GM19397 (cell line): ENCODE measurements at regions not wholly inside any gene's neighbourhood (a gene's known extent, or its start where the extent isn't known, plus 50 kb on each side); places are given as distances from the start of the nearest gene placed in this dataset.
A peak's percentile ranks its signal among the peaks of the same experiment; 100 is the strongest.

Experiments
- ATAC-seq: cut with Tn5 transposase; IDR thresholded peaks from one replicate; pipeline ENCODE4 v1.9.1; 2021; ENCODE audit warnings: mild to moderate bottlenecking, moderate library complexity; ENCODE audit not compliant: unreplicated experiment

DNA sequence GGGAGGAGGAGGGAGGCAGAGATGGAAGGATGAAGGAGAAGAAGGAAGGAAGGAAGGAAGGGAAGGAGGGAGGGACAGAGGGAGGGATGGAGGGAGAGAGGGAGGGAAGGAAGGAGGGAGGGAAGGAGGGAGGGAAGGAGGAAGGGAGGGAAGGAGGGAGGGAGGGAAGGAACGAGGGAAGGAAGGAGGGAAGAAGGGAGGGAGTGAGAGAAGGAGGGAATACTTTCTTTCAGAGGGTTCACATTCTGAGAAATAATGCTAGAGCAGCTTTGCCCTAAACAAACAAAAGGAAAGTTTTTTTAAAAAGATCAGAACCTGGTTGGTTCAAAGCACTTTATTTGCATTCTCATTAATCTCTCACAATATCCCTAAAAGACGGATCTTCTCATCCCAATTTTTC, 96.1 kb upstream of the NXT1 start:
- ATAC-seq = no peak

DNA sequence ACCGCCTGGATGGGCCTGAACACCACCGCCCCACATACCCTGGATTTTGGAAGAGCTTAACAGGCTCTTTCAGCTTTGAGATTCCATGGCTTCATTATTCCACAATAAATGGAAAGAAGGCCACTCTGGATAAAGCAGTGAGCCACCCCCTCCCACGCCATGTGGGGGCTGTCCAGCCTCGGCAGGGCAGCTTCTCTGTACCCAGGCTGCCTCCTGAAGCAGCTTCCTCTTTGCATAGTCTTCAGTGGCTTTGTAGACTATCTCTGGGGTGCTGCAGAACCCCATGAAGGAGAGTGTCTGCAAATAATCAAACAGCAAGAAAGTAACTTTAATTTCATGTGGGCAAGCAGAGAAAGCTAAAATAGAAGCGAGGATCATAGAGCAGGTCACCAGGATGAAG, 96.6 kb upstream of the NXT1 start:
- no peak for ATAC-seq

DNA sequence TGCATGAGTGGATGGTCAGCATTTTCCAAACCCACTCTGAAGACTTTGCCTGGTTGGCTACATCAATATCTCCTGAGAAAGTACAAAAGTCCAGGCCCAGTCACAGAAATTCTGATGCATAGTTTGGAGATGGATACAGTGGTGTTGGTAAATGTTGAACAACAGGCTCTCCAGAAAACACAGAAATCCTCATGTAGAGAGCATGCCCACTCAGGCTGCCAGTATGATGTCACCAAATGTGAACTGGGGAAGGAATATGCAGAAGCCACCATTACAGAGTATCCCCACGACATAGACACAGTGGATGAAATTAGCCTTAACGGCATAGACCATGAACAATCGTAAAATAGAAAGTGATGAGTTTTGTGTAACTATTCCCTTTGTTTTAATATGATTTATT, 97.1 kb upstream of the NXT1 start:
- ATAC-seq = no peak

DNA sequence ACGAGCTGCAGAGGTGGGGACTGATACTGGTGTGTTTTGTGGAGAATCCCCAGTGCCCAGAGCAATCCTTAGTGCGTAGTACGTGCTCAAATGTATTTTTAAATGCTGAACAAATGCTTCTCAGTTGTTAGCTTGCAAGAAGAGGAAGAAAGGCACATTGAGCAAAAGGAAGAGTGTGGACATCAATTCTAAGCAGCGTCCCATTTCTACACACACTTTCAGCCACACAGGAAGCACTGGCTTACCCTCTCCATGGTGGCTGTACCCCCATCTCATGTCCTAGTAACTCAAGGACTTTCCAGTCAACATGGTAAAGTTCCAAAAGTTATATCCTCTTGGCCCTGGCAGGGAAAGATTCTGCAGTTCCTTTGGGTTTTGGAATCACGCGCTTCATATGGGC, 98.8 kb upstream of the NXT1 start:
- no peak for ATAC-seq

DNA sequence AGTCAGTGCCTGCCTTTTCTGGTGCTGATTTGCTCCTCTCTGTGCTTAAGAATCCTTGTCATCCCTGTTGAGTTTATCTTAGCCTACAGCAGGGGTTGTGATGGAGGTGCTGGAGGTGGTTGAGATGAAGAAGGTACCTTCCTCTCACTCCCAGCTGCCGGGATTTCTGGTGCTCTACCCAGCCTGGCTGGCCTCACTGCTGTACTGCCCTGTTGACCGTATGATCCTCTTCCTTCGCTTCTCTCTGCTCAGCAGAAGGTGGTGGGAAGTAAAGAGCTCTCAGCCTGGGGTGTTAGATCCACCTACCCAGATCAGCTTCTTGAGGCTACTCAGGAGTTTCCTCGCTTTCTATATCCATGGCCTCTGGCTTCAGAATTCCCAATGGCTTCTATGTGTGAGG, 101.0 kb upstream of the NXT1 start:
- no peak for ATAC-seq

DNA sequence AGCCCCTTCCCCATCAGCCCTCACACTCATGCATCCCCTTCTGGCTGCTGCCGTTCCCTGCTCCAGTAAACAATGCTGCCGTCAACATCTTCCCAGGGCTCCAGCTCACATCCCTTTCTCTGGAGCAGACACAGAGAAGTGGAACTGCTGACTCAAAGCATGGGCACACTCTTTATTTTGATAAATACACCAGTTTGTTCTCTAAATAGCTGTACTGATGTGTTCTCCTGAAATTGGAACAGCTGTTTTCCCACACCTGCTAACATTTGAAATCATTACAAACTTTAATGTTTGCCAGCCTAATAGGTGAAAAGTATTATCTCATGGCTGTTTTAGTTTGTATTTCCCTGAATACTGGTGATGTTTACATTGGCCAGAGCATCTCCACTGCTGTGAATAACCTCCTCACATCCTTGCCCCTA, 102.1 kb upstream of the NXT1 start:
- ATAC-seq = no peak

DNA sequence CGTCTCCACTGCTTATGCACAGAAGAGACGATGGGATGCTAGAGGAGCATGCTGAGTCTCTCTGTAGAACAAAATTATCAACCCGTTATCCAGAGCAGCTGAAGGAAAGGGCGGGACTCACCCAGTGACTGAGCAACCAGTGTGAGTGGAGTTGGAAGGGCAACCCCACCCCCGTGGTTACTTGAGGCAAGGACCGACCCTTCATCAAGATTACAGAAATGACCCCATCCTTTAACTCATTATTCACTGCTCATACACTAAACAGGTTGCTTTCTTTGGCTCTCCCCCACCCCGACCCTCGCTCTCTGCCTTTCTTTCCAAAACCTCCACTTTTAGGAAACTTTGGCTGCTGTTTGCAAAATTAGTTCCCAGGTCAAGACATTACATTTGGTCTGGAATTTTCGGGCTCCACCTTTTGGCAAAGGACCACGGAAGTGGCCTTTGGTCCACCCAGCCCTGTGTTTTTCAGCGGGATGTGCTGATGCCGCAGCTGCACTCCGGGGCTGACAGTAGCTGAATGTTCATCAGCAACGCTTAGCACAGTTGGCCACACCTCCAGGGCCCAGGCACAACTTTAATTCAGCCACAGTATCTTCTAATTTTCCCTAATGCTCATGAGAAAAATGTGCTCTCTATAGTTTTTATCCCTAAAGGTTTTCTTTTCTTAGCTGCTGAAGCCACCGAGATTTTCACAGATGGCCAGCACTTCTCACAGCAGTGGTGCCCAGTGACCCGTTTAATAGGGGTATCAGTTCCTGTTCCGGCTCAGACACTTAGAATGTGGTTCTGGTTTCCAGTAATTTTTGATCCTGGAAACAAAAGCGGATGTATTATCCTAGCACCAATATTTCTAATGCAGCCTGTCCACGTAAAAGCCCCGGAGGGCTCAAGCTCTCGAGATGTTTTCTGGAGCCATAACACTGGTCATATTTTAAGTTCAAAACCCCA, 103.6 kb upstream of the NXT1 start:
- no peak for ATAC-seq

DNA sequence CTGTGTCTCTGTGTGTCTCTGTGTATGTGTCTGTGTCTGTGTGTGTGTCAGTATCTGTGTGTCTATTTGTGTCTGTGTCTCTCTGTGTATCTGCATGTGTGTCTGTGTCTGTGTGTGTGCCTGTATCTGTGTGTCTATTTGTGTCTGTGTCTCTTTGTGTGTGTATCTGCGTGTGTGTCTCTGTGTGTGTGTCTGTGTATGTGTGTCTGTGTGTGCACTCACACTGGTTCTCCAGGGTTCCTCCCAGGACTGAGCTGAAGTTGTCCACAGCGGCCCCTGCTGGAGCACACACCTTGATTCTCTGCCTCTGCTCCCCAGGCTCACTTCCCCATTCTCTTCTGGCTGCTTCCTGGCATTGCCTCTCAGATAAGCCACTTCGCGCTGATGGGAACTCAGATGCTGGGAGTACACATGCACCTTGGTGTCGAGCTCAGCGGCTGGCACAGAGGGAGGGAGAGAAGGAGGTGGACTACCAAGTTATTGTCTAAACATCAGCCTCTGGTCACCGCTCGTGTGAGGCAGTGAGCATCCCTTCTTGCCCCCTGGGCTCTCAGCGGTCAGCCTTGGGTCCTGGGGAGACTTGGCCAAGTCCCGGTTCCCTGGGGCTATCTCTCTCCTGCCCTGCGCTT, 104.9 kb upstream of the NXT1 start:
- ATAC-seq = peak; percentile 92

DNA sequence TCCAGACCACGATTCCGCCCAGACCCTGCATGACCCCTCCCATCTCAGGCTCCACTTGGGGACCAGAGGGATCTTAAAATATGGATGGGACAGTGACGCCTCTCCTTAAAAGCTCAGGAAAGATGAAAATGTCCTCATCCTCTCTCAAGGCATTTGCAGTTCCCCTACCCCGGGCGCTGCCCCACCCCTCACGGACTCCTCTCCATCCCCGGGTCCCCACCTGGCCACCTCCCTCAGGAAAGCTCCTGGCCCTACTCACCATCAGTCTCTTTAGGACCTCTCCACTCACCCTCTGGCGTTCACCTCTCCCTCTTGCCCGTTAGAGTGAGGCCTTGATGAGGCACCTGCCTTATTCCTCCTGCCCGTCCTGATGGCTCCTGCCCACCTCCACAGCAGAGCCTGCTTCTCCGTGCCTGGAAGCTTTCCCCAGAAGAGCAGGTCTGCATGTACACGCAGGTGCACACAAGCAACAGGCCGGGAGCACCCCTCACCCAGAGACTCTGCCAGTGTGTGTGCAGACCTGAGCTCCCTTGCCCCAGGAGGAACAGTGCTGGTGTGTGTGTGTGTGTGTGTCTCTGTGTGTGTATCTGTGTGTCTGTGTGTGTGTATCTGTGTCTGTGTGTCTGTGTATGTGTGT, 105.6 kb upstream of the NXT1 start:
- no peak for ATAC-seq

DNA sequence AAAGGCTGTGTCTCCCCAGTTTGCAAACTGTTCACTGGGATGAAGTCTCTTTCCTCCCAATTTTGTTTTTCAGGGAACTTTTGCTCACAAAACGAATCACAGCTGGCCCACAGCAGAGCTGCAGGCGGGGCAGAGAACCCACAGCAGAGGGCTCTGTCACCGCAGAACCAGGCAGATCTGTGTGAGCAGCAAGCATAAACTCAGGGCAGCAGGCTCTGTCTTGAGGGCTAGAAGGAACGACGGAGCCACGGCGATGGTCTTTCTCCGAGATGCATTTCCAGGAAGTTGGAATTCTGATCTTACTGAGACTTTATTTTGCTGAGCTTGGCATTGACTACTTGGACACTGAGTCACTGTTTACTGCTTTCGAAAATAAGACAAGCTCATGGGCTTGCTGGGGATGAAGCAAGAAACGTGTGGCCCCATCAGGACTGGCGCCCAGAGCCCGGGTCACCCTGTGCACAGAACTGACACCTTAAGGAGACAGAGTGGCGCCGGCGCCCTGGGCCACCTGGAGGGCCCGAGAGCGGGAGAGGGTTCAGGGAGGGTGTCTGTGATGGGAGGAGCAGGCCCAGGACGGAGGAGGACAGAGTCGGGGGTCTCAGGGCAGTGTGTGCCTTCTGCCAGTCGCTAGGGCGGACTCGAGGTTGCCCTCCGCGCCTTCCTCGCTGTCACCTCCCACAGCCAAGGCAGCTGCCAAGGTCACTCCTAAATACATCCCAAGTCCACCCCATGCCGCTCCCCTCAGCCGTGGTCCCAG, 106.3 kb upstream of the NXT1 start:
- no peak for ATAC-seq

DNA sequence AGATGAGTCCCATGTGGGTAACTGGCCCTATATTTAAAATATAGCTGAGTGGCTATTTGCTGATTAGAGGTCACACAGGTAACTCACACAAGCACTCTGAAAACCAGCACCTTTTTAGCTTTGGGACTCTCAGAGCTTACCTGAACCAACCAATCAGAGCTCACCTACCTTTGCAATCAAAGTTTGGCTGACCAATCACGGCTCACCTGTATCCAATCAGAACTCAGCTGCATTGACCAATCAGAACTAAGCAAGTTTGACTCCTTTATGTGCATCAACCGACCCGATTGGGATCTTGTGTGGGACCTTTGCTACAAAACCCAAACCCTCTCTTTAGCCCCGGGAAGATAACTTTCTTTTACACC, 106.8 kb upstream of the NXT1 start:
- no peak for ATAC-seq

DNA sequence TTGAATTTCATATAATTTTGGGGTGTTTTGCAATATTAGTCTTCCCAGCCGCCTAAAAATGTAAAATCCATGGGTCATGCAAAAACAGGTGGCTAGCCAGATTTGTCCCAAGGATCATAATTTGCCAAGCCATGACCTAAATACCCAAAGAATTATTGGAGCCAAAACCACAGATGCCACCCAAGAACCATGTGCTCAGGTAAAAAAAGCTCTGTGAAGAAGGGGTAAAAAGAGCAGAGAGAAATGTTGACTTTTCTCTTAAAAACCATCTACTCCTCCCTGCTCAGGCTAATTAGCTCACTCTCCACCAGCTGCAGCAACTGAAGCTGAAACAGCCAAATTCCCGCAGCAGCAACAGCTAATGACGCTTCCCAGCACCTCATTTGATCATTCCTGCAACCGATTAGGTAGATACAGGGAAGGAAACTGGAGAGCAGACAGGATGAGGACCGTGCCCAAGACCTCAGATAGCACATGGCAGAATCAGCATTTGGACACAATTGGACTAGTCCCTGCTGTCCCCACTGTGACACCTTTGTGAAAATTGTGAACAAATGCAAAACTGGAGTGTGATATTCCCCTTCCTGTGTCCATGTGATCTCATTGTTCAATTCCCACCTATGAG, 107.9 kb upstream of the NXT1 start:
- no peak for ATAC-seq

DNA sequence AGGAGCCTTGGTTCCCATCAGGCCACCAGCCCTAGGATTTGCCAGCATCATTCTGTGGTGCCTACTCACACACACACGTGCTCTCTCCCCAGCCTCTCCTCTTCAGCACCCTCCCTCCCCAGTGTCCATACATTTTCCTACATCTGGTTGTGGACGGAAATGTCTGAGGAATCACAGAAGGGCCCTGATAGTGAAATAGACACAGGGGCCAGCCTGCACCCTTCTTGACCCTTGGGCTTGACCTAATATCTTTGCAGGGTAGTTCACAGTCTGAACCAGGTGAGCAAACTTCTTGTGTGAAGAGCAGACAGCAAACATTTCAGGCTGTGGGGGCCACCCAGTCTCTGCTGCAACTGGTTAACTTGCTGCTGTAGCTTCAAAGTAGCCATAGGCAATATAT, 108.5 kb upstream of the NXT1 start:
- no peak for ATAC-seq

DNA sequence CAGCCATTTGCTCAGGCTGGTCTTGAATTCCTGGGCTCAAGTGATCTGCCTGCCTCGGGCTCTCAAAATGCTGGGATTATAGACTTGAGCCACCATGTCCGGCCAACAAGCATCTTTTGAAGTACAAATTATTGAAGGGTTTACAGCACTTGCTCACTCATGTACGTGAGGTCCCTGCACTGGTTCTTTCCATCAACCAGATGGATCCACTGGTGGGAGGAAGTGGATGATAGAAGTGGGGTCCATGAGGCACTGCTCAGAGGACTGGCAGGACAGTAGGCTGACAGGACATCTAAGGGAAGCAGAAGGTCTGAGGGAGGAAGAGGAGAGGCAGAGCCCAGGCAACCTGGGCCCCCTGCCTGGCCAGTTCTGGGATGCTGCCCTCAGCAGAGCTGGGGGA, 109.2 kb upstream of the NXT1 start:
- ATAC-seq = no peak

DNA sequence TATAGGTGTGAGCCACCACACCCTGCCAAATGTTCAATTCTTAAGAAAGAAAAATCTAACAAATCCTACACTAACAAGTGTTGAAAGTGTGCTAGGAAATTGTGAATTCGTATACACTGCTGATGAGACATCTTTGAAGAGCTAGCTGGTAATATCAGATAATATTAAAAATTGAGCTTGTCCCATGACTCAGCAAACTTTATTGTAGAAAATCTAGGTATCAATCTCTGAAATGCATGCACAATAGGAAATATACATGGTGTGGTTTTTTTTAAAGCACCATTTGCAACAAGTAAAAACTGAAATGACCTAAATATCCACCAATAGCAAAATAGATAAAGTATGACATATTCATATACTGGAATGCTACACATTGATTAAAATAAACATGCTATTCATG, 110.1 kb upstream of the NXT1 start:
- no peak for ATAC-seq

DNA sequence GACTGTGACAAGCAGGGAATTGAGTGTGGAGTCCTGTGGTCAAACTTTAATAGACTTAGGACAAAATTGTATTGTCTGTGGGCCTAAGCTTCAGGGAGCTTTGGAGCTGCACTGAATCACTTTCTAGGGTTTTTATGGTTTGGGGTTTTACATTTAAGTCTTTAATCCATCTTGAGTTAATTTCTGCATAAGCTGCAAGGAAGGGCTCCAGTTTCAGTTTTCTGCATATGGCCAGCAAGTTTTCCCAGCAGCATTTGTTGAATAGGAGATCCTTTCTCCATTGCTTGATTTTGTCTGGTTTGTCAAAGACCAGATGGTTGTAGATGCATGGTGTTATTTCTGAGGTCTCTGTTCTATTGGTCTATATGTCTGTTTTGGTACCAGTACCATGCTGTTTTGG, 113.4 kb upstream of the NXT1 start:
- ATAC-seq = no peak

DNA sequence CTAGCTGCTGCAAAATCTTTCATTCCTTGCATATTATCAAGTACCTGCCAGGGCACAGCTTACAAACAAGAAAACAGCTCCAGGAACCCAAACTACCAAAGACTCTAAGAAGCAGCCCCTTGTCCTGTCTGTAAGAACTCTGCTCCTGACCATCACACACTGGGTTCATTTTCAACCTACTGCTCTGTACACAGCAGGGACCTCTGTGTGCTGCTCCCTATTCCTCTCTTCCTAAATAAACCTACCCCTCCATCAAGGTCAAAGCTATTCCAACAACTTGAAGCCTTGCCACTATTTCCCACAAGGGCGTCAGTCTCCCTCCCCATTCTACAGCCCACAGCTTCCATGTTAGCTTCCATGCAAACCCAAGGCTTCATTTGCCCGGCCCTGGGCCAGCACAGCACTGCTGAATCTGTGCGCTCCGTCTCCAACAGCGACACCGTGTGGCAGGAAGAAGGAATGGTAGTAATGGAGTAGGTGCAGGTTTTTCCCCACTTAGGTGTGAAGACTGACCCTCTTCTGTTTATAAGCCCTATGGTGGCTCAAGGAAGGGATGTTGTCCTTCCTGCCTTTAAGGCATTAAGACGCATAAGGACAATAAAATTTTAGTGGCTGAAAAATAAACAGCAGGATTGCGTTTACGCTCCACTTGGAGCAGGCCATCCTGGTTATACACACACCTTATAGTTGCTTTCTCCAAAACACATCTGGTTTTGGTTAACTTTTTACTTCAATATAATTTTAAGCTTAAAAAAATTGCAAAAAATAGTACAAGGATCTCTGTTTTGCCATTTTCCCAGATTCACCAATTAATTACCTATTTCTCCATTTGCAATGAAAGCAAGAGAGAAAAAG, 115.2 kb upstream of the NXT1 start:
- ATAC-seq = no peak

DNA sequence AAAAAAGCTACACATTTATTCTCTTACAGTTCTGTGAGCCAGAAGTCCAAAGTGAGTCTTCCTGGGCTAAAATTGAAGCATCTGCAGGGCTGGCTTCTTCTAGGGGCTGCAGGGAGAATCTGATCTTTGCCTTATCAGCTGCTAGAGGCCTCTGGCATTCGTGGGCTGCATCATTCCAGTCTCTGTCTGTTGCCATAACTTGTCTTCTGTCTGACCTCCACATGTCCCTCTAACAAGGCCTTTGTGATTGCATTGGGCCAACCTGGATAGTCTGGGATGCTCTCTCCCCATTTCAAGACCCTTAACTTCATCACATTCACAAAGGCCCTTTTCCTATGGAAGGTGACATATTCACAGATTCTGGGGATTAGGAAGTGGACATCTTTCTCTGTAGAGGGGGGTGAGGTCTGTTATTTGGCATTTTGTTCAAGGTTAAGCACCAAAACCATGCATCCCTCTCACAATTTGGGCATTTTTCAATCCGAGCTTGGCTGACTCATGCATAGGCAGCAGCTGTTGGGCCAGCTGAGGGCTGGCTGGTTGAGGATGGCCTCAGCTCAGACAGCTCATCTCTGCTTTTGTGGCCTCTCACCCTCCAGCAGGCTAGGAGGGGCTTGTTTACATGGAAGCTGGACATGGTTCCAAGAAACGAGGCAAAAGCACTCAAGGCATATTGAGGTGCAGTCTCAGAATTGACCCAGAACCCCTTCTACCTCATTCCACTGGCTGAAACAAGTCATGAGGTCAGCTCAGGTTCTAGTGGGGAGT, 116.1 kb upstream of the NXT1 start:
- no peak for ATAC-seq

DNA sequence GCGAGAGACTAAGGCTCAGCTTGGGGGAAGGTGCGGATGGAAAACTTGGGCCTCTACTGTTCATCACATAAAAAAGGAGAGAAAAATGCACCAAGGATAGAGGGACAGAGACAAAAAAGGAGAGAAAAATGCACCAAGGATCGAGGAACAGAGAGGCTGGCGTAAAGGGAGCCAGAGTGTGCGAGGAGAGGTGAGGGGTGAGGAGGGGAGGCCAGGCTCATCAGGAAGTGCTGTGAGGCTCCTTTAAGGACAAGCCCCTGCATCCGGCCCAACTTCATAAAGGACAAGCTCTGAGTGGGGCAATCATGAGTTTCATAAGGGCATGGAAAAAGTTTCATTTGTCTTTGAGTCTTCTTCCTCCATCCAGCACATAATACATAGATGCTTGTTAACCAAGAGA, 117.2 kb upstream of the NXT1 start:
- ATAC-seq = no peak
